Esophagus squamous epithelium (tissue), 5 donors: ENCODE measurements at regions not wholly inside any gene's neighbourhood (a gene's known extent, or its start where the extent isn't known, plus 50 kb on each side); places are given as distances from the start of the nearest gene placed in this dataset.

Source experiments
- DNase-seq: peaks from one replicate; lab custom pipeline; 2025; lab: John Stamatoyannopoulos, UW
- H3K27ac ChIP-seq, 4 donors: fragments of 200-600 bp; sonication (generic); one replicate each; pipeline ENCODE4 v1.5.1; 2016 to 2019; ENCODE audit warnings: mild to moderate bottlenecking in 1 of 4
- H3K27me3 ChIP-seq, 4 donors: fragments of 200-600 bp; sonication (generic); 1 replicate in 3 of 4; 2 replicates in 1 of 4; pipeline versions ENCODE4 v1.5.1 to v1.6.0; 2017 to 2021; ENCODE audit warnings: antibody characterized with exemption in 1 of 4
- H3K36me3 ChIP-seq, 3 donors: fragments of 200-600 bp; sonication (generic); one replicate each; pipeline ENCODE4 v1.5.1; 2016 to 2019
- H3K4me1 ChIP-seq, 3 donors: fragments of 200-600 bp; sonication (generic); one replicate each; pipeline ENCODE4 v1.5.1; 2017 to 2019
- H3K4me3 ChIP-seq, 4 donors: fragments of 200-600 bp; sonication (generic); 1 replicate in 3 of 4; 2 replicates in 1 of 4; pipeline ENCODE4 v1.5.1; 2016 to 2019; ENCODE audit warnings: mild to moderate bottlenecking in 2 of 4, moderate library complexity in 1 of 4
- H3K9me3 ChIP-seq, 3 donors: fragments of 200-600 bp; sonication (generic); one replicate each; pipeline ENCODE4 v1.5.1; 2016 to 2019
- POLR2A ChIP-seq, 4 donors: fragments of 450-650 bp; IDR thresholded peaks; one replicate each; pipeline ENCODE4 v1.6.1; 2017; ENCODE audit warnings: antibody characterized with exemption in 4 of 4, mild to moderate bottlenecking in 4 of 4, moderate library complexity in 3 of 4
- WGBS, 2 donors: methylation state at CpG; one replicate each; pipeline ENCODE4 v1.1.5; 2018; 5-methylcytosine and 5-hydroxymethylcytosine counted together
- intact Hi-C: fragments of 100-400 bp; cut with DNase I; formaldehyde crosslinking; loops from one replicate; pipeline ENCODE4 v1.15.0; 2022
- small RNA-seq, 4 donors: library from RNA; depleted of rRNA; stranded (forward); fragments of <200 nt; gene quantifications; one replicate each; pipeline ENCODE3, GENCODE V24; 2016
- TF ChIP-seq, protein P1 (sequence below), 6 experiments: fragments of 450-650 bp in 4 of 6; fragments of 200-600 bp in 2 of 6; sonication (generic) in 2 of 6; IDR thresholded peaks; one replicate each; pipeline ENCODE4 v1.5.1; 2016 to 2019; ENCODE audit warnings: antibody characterized with exemption in 6 of 6, mild to moderate bottlenecking in 4 of 6, moderate library complexity in 4 of 6
- donor health status: DM: yes; HTN: yes; CAD: no.

- Histone ChIP-seq H3K9me3 (no peaks in the 10 kb centered on the region), H3K4me3 (no peak overlapping the region), H3K36me3 (no peaks in the 10 kb centered on the region), H3K27ac (no peak overlapping the region), H3K4me1 (peaks cover 2 to 35% (median 6%) of the 10 kb centered on the region in 3 donors), H3K27me3 (no peaks in the 10 kb centered on the region)
- intact Hi-C loops = no loop called here
- WGBS, 2 donors = 43 to 78% methylated on average over 5 to 6 of the region's 6 CpGs
- TF ChIP-seq, protein P1, sequence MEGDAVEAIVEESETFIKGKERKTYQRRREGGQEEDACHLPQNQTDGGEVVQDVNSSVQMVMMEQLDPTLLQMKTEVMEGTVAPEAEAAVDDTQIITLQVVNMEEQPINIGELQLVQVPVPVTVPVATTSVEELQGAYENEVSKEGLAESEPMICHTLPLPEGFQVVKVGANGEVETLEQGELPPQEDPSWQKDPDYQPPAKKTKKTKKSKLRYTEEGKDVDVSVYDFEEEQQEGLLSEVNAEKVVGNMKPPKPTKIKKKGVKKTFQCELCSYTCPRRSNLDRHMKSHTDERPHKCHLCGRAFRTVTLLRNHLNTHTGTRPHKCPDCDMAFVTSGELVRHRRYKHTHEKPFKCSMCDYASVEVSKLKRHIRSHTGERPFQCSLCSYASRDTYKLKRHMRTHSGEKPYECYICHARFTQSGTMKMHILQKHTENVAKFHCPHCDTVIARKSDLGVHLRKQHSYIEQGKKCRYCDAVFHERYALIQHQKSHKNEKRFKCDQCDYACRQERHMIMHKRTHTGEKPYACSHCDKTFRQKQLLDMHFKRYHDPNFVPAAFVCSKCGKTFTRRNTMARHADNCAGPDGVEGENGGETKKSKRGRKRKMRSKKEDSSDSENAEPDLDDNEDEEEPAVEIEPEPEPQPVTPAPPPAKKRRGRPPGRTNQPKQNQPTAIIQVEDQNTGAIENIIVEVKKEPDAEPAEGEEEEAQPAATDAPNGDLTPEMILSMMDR (IDR thresholded peaks at IDR 0.05) = no peak
- no peak for TF ChIP-seq POLR2A (IDR thresholded peaks at IDR 0.05)
- no peak for DNase-seq
These were observed 50.9 kb upstream of the TNFAIP3 start for GRCh38 chr6:137816133-137816579.

DNA sequence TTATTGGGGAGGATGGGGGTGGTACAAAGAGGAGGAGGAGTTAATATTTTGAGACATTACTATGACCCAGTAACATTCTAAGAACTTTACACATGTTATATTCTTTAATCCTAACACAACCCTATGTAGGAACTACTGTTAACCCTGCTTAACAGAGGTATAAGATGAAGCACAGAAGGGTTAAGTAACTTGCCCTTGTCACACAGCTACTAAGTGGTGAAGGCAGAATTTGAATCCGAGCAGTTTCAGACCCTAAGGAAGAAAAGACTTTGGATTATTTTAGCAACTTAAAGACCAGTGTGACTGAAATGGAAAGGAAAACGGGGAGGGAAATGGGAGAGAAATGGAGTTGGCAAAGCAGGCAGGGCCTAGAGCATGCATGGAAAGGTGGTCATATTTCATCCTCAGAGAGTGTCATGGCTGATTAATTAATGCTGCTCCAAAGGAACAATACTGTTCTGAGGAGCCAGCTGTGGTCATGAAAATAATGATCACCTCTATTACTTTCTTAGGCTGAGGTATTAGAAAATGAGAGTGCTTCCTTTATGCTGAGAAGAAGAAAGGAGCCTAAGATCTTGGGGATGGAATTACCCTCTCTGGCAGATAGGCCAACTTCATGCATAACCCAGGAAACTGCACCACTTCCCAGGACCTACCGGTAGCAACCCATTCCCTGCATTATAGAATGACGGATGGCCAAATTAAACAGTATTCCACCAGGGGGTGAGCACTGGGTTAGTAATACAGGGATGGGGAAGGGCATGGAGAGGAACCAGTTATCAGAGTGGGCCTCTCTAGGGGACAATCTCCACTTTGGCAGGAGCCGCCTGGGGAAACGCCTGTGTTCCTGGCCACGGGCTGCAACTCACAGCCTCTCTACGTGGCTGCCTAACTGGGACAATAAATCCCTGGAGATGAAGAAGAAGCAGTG lies 50.1 kb upstream of the TNFAIP3 start:
- 79 to 85% methylated on average over 5 to 8 of the region's 8 CpGs for WGBS, 2 donors
- Histone ChIP-seq H3K27me3 (no peaks in the 10 kb centered on the region), H3K4me1 (peaks cover 0 to 27% (median 1%) of the 10 kb centered on the region in 3 donors), H3K4me3 (no peak overlapping the region), H3K27ac (no peak overlapping the region), H3K9me3 (no peaks in the 10 kb centered on the region), H3K36me3 (no peaks in the 10 kb centered on the region)
- no peak for TF ChIP-seq POLR2A (IDR thresholded peaks at IDR 0.05)
- TF ChIP-seq, protein P1 (IDR thresholded peaks at IDR 0.05) = no peak
- intact Hi-C loops = no loop called here
- no peak for DNase-seq

Small RNA genes in the stretch of these regions (small RNA-seq; reads per million reads assigned to genes)
- 0 reads per million in 4 donors for gene RF00019
